ENCODE measurements at regions not wholly inside any gene's neighbourhood (a gene's known extent, or its start where the extent isn't known, plus 50 kb on each side); places are given as distances from the start of the nearest gene placed in this dataset.

DNA sequence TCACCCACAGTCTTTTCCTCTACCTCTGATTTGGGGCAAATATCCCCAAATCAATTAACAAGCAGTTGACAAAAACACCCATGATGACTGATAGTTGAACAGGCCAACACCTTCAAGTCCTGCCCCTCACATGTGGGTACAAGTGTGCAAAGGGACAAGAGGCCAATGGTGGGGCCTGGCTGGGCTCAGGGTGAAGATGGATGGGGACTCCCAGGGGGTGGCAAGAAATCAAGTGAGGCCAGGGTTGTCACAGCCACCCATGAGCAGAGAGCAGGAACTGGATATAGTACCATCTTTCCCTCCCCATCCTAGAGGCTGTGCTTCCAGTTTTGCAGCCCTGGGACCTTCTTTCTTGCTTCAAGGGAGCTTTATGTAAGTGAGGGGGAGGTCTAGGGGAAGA is 270.2 kb upstream of the TOPAZ1 start:
- no peak for DNase-seq (ENCODE audit: low spot score)
- TF ChIP-seq, protein P1, sequence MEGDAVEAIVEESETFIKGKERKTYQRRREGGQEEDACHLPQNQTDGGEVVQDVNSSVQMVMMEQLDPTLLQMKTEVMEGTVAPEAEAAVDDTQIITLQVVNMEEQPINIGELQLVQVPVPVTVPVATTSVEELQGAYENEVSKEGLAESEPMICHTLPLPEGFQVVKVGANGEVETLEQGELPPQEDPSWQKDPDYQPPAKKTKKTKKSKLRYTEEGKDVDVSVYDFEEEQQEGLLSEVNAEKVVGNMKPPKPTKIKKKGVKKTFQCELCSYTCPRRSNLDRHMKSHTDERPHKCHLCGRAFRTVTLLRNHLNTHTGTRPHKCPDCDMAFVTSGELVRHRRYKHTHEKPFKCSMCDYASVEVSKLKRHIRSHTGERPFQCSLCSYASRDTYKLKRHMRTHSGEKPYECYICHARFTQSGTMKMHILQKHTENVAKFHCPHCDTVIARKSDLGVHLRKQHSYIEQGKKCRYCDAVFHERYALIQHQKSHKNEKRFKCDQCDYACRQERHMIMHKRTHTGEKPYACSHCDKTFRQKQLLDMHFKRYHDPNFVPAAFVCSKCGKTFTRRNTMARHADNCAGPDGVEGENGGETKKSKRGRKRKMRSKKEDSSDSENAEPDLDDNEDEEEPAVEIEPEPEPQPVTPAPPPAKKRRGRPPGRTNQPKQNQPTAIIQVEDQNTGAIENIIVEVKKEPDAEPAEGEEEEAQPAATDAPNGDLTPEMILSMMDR (IDR thresholded peaks at IDR 0.05; ENCODE audit: borderline replicate concordance, control extremely low read depth, extremely low read depth, insufficient read depth, missing control alignments), result no peak
- in situ Hi-C loops (cut with MboI; ENCODE audit: low sequenced_read_pairs, unreplicated experiment), result no loop called here

DNA sequence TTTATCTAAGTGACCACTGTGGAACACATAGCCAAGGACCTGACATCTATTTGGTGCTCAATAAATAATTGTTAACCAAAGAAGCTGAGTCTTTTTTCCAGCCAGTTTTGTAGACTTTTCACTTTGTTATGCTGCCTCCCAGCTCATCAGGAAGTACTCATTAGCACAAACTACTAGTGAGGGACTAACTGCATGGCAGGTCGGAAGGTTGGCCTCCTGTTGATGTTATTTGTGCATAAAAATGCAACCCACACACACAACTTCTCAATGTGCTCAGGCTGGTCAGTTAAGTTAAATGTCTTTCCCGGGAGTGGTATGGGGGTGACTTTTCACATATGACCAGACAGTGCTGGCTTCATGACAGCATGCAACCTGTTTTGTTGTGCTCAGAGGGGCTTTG is 263.0 kb upstream of the TOPAZ1 start:
- DNase-seq (ENCODE audit: low spot score), result no peak
- TF ChIP-seq, protein P1 (IDR thresholded peaks at IDR 0.05; ENCODE audit: borderline replicate concordance, control extremely low read depth, extremely low read depth, insufficient read depth, missing control alignments), result no peak
- in situ Hi-C loops (cut with MboI; ENCODE audit: low sequenced_read_pairs, unreplicated experiment), result no loop called here

DNA sequence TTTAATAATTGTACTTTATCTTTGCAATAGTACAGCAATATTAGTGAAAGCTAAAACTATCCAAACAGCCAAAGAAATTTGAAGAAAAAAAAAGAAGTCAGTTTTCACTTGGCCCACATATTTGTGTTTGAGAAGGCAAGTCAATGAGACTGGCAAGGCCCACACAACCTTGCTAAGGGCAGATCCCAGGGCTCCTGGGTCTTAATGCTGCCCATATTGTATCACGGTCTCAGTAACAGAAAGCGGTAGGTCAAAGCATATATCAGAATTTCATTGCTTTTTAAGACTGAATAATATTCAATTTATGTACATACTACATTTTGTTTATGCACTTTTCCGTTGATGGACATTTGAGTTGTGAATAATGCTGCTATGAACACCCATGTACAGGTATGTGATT is 262.0 kb upstream of the TOPAZ1 start:
- in situ Hi-C loops (cut with MboI; ENCODE audit: low sequenced_read_pairs, unreplicated experiment), result no loop called here
- TF ChIP-seq, protein P1 (IDR thresholded peaks at IDR 0.05; ENCODE audit: borderline replicate concordance, control extremely low read depth, extremely low read depth, insufficient read depth, missing control alignments), result no peak
- DNase-seq (ENCODE audit: low spot score), result no peak

DNA sequence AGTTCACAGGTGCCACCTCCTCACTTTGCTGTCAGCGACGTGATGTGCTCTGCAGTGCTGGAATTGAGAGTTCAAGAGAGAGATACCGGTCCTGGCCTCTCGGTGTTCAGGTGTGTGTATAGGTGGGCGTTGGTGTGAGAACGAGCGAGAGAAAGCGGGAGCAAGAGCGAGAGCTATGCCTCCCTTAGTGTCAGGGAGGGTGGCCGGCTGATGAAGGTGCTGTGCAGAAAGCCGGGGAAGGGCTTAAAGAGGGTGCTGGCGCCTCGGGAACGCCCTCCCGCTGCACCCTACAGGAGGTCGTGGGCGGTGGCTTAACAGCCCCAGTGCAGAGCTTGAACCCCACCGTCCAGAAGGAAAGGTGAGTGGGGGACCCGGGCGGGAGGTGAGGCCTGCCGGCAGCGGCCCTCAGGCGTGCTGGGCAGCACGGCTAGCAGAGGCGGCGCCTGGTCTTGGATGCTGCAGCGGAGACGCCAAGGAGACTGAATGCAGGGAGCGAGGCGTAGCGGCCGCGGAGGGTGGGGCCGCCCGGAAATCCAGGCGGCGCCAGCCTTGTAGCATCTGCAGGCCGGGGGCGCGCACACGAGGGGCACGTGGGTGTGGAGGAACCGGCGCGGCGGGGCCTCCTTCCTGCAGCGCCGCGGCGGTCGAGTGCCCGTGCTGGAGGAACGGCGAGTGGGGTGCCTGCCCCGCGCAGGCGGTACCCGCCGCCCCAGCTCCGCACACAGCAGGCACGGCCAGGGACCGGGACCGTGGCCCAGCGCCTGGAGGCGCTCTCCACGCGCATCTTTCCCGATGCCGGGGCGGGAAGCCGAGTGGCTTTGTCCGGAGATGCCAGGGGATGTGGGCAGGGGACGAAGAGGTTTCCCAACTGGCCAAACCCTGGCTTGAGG is 246.8 kb upstream of the TOPAZ1 start:
- in situ Hi-C loops (cut with MboI; ENCODE audit: low sequenced_read_pairs, unreplicated experiment), result no loop called here
- DNase-seq (ENCODE audit: low spot score), result peak; percentile 70
- TF ChIP-seq, protein P1 (IDR thresholded peaks at IDR 0.05; ENCODE audit: borderline replicate concordance, control extremely low read depth, extremely low read depth, insufficient read depth, missing control alignments), result no peak

DNA sequence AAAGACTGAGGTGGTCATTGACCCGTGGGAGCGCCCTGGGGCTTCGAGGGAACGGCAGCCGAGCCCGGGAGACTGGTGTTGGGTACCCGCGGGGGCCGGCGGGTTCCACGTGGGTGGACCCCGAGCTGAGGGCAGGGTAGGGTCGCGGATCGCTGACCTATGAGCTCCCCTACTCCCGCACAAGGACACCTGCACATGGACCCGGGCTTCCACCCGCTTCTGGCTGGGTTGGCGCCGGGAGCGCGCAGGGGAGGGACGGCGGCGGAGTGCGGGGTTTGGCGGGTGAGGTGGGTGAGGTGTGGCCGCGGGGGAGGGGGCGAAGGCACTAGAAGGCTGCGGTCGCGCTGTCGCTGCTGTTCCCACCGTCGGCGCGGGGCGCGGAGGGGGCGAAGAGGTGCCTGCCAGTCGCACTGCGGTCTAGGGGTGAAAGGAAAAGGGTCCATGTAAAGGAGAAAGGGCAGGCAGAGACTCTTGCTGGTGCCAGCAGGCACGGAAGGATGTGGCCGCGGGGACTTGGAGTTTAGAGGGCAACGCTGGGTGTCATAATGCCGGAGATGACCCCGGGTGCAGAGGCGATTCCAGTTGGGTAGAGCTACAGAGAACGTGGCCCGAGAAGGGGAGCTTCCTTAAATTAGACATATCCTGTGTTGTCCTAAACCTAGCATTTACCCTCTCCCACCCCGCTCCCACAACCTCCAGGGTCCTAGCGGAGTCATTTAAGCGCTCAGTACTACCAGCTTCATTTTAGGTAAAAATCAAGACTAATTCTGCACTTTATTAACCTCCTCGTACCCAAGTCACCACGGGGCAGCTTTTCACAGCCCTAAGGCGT is 245.9 kb upstream of the TOPAZ1 start:
- TF ChIP-seq, protein P1 (IDR thresholded peaks at IDR 0.05; ENCODE audit: borderline replicate concordance, control extremely low read depth, extremely low read depth, insufficient read depth, missing control alignments), result no peak
- in situ Hi-C loops (cut with MboI; ENCODE audit: low sequenced_read_pairs, unreplicated experiment), result no loop called here
- DNase-seq (ENCODE audit: low spot score), result peak; percentile 43

DNA sequence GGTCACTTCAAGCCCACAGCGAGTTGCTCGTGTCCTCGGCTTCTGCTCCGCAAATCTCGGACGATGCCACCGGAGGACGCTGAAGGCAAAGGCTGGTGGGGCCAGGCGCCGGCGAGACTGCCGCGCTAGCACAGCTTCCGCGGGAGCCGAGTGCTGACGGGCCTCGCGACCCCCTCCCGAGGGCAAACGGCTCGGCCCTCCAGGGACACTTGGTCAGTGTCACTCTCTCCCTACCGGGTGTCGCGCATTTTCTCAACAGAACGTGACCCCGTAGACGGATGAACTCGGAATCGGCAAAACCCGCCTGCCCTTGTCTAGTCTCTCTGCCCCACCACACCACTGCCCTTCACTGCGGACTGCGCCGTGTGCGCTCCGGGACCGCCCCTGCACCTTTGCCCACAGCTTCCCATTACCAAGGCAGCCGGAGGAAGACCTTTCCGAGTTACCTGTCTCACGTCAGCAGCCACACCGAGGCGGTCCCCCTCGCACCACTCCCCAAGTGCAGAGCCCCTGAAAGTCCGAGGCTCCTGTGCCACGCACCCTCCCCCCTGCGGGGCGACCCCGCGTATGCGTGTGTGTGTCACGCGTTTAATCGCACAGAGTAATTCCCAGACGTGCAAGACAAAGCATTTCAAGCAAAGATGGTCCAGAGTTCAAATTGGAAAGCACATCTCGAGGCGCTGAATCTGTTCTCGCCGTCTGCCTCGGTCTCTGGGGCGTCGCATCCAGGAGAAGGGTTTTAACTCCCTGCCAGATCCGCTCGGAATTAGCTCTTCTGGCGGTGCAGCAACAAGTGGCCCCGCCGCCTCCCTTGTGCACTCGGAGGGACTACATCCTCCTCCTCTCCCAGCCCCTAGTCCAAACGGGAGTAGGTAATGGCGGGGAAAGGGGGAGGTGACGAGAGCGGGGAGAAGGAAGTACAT is 245.0 kb upstream of the TOPAZ1 start:
- TF ChIP-seq, protein P1 (IDR thresholded peaks at IDR 0.05; ENCODE audit: borderline replicate concordance, control extremely low read depth, extremely low read depth, insufficient read depth, missing control alignments), result peak; percentile 79
- in situ Hi-C loops (cut with MboI; ENCODE audit: low sequenced_read_pairs, unreplicated experiment), result no loop called here
- peak; percentile 71 for DNase-seq (ENCODE audit: low spot score)
